KG1 (cell line): ENCODE measurements at regions not wholly inside any gene's neighbourhood (a gene's known extent, or its start where the extent isn't known, plus 50 kb on each side); places are given as distances from the start of the nearest gene placed in this dataset.
"Not testable (repeated sequence)": the region's sequence is repeated elsewhere in the genome, so short reads cannot be mapped to it uniquely, and the experiment has no call there.

Source experiments
- DNase-seq: peaks from one replicate; lab custom pipeline; 2025; lab: John Stamatoyannopoulos, UW

- DNase-seq, result no peak
Observed at GRCh38 chr5:74461251-74461650, 179.3 kb downstream of the ENC1 start.

- DNase-seq, result no peak
Observed at GRCh38 chr5:74460694-74461093, 179.8 kb downstream of the ENC1 start.

GRCh38 chr5:74459984-74460383 lies 180.5 kb downstream of the ENC1 start:
- DNase-seq, result no peak

- DNase-seq, result no peak
Observed at GRCh38 chr5:74457876-74458275, 182.7 kb downstream of the ENC1 start.

GRCh38 chr5:74454263-74455030 lies 186.1 kb downstream of the ENC1 start:
- DNase-seq, result no peak

- no peak for DNase-seq
Observed at GRCh38 chr5:74452856-74453255, 187.7 kb downstream of the ENC1 start.

- DNase-seq, result no peak
Observed at GRCh38 chr5:74450095-74450494, 190.4 kb downstream of the ENC1 start.

- no peak for DNase-seq
Observed at GRCh38 chr5:74446725-74447241, 193.7 kb downstream of the ENC1 start.

- no peak for DNase-seq
Observed at GRCh38 chr5:74442466-74442865, 198.1 kb downstream of the ENC1 start.

- no peak for DNase-seq
Observed at GRCh38 chr5:74441616-74442015, 198.9 kb downstream of the ENC1 start.

- no peak for DNase-seq
Observed at GRCh38 chr5:74440341-74440740, 200.2 kb downstream of the ENC1 start.

GRCh38 chr5:74437870-74438269 lies 202.7 kb downstream of the ENC1 start:
- DNase-seq, result not testable (repeated sequence)

GRCh38 chr5:74433896-74434829 lies 206.4 kb downstream of the ENC1 start:
- DNase-seq, result no peak

GRCh38 chr5:74433255-74433895 lies 207.2 kb downstream of the ENC1 start:
- DNase-seq, result peak; percentile 45

GRCh38 chr5:74432721-74433120 lies 207.8 kb downstream of the ENC1 start:
- no peak for DNase-seq

- DNase-seq, result peak; percentile 14
Observed at GRCh38 chr5:74432216-74432615, 208.3 kb downstream of the ENC1 start.

GRCh38 chr5:74431290-74431669 lies 209.2 kb downstream of the ENC1 start:
- DNase-seq, result no peak

- no peak for DNase-seq
Observed at GRCh38 chr5:74430631-74431289, 209.8 kb downstream of the ENC1 start.

GRCh38 chr5:74429495-74429894 lies 211.0 kb downstream of the ENC1 start:
- DNase-seq, result no peak

GRCh38 chr5:74428876-74429275 lies 211.7 kb downstream of the ENC1 start:
- DNase-seq, result no peak

GRCh38 chr5:74428275-74428674 lies 212.3 kb downstream of the ENC1 start:
- no peak for DNase-seq

GRCh38 chr5:74426506-74426905 lies 214.0 kb downstream of the ENC1 start:
- no peak for DNase-seq
